ENCODE measurements at regions not wholly inside any gene's neighbourhood (a gene's known extent, or its start where the extent isn't known, plus 50 kb on each side); places are given as distances from the start of the nearest gene placed in this dataset.
A peak's percentile ranks its signal among the peaks of the same experiment; 100 is the strongest.

GRCh38 chr1:173409613-173410012 lies 67.5 kb upstream of the PRDX6 start (continued):
- TF ChIP-seq, protein P1, sequence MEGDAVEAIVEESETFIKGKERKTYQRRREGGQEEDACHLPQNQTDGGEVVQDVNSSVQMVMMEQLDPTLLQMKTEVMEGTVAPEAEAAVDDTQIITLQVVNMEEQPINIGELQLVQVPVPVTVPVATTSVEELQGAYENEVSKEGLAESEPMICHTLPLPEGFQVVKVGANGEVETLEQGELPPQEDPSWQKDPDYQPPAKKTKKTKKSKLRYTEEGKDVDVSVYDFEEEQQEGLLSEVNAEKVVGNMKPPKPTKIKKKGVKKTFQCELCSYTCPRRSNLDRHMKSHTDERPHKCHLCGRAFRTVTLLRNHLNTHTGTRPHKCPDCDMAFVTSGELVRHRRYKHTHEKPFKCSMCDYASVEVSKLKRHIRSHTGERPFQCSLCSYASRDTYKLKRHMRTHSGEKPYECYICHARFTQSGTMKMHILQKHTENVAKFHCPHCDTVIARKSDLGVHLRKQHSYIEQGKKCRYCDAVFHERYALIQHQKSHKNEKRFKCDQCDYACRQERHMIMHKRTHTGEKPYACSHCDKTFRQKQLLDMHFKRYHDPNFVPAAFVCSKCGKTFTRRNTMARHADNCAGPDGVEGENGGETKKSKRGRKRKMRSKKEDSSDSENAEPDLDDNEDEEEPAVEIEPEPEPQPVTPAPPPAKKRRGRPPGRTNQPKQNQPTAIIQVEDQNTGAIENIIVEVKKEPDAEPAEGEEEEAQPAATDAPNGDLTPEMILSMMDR (IDR thresholded peaks at IDR 0.05 in 2 of 3, conservative IDR thresholded peaks at IDR 0.05 in 1 of 3; ENCODE audit: control insufficient read depth in 2 of 3, extremely low read depth in 1 of 3, insufficient read depth in 1 of 3, low read depth in 3 of 3, low read length in 3 of 3) = no peak
- peak in 1 of 2 experiments; percentile 29; a peak in 1 of 4 replicates for TF ChIP-seq EP300 (IDR thresholded peaks at IDR 0.05; ENCODE audit: borderline replicate concordance in 1 of 2, control insufficient read depth in 1 of 2, low read depth in 2 of 2, low read length in 2 of 2)
- TF ChIP-seq, protein P2, sequence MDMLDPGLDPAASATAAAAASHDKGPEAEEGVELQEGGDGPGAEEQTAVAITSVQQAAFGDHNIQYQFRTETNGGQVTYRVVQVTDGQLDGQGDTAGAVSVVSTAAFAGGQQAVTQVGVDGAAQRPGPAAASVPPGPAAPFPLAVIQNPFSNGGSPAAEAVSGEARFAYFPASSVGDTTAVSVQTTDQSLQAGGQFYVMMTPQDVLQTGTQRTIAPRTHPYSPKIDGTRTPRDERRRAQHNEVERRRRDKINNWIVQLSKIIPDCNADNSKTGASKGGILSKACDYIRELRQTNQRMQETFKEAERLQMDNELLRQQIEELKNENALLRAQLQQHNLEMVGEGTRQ (IDR thresholded peaks at IDR 0.05; ENCODE audit: borderline replicate concordance, low read depth, low read length) = no peak
- TF ChIP-seq POU2F2 (IDR thresholded peaks at IDR 0.05; ENCODE audit: borderline replicate concordance, low read depth, low read length) = peak; percentile 74; the same call in 1 of the 3 replicates
- peak; percentile 28 to 33; a peak in 2 of 4 replicates for TF ChIP-seq BHLHE40 (IDR thresholded peaks at IDR 0.05; ENCODE audit: borderline replicate concordance in 1 of 2, low read depth in 2 of 2, low read length in 1 of 2)
- 0 out of 2 replicates have a peak, but pooled peaks have one; percentile 1 for TF ChIP-seq CBFB (IDR thresholded peaks at IDR 0.05; ENCODE audit: low read depth)

GRCh38 chr1:173410133-173410793 lies 66.9 kb upstream of the PRDX6 start:
- in situ Hi-C loops (cut with MboI) (loop anchor here (5.0 kb wide), 4 partner anchors 78 to 663 kb away; no protein-coding TSS in a partner anchor), intact Hi-C loops (cut with micrococcal nuclease; ENCODE audit: unreplicated experiment) (loop anchor here (2.0 kb wide), 3 partner anchors 55 to 197 kb away; no protein-coding TSS in a partner anchor)
- ATAC-seq = peak; percentile 9
- Histone ChIP-seq H3K4me1 (ENCODE audit: control insufficient read depth, insufficient read depth, low read length) (peaks cover 65% of the 10 kb centered on the region), H3K36me3 (ENCODE audit: control insufficient read depth in 2 of 2, insufficient read depth in 2 of 2, low read length in 1 of 2) (no peaks in the 10 kb centered on the region), H3K4me2 (ENCODE audit: control insufficient read depth, insufficient read depth) (peak overlapping the region; percentile 96), H3K79me2 (ENCODE audit: control insufficient read depth, insufficient read depth, low read length) (no peaks in the 10 kb centered on the region; the same call in none of the 2 replicates), H3K27me3 (replicated peaks in 1 of 2; ENCODE audit: control insufficient read depth in 2 of 2, insufficient read depth in 2 of 2, low read length in 1 of 2) (no peaks in the 10 kb centered on the region), H3K9me3 (replicated peaks; ENCODE audit: control insufficient read depth, insufficient read depth, low read length) (no peaks in the 10 kb centered on the region; the same call in 2 of the 3 replicates), H4K20me1 (ENCODE audit: control insufficient read depth, insufficient read depth) (no peaks in the 10 kb centered on the region), H2AFZ (ENCODE audit: control insufficient read depth, low read depth, low read length) (peak overlapping the region; percentile 65), H3K9ac (ENCODE audit: control insufficient read depth, insufficient read depth, low read length) (peak overlapping the region; percentile 52), H3K4me3 (no peak overlapping the region), H3K27ac (ENCODE audit: control insufficient read depth, insufficient read depth) (peak overlapping the region; percentile 98)
- DNase-seq (ENCODE audit: low read depth, low spot score) = no peak
- no peak for FAIRE-seq
- ChIA-PET RAD21 (ENCODE audit: unreplicated experiment) (interaction anchor here (1.0 to 5.4 kb wide), 11 partner anchors 8 to 459 kb away, joined by 3 to 36 read pairs (median 6); partner anchors contain the start of genes GAS5, TNFSF4 and ZBTB37), SMC1A (ENCODE audit: uncharacterized antibody, unreplicated experiment) (interaction anchor here (0.9 to 17.9 kb wide), 17 partner anchors 8 to 665 kb away, joined by 3 to 348 read pairs (median 3); partner anchors contain the start of gene TNFSF4), POLR2A (interaction anchor here (0.7 to 2.1 kb wide), 4 partner anchors 112 to 459 kb away, joined by 3 to 5 read pairs (median 3); no protein-coding TSS in a partner anchor), CTCF (interaction anchor here (0.7 to 4.7 kb wide), 10 partner anchors 11 to 584 kb away, joined by 3 to 34 read pairs (median 5); no protein-coding TSS in a partner anchor)
- TSS peak; percentile 19 for BruUV-seq (replicated peaks)
- 41% methylated on average over 4 of the region's 4 CpGs for WGBS (ENCODE audit: insufficient coverage, insufficient replicate concordance, low lambda C conversion rate, missing lambda C conversion rate)
- TF ChIP-seq, protein P3, sequence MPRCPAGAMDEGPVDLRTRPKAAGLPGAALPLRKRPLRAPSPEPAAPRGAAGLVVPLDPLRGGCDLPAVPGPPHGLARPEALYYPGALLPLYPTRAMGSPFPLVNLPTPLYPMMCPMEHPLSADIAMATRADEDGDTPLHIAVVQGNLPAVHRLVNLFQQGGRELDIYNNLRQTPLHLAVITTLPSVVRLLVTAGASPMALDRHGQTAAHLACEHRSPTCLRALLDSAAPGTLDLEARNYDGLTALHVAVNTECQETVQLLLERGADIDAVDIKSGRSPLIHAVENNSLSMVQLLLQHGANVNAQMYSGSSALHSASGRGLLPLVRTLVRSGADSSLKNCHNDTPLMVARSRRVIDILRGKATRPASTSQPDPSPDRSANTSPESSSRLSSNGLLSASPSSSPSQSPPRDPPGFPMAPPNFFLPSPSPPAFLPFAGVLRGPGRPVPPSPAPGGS (IDR thresholded peaks at IDR 0.05; ENCODE audit: borderline replicate concordance, insufficient read depth, low read depth, low read length, poor library complexity, severe bottlenecking) = no peak
- no peak for TF ChIP-seq TAF1 (IDR thresholded peaks at IDR 0.05; ENCODE audit: borderline replicate concordance, low read depth, low read length)
- no peak for TF ChIP-seq HCFC1 (IDR thresholded peaks at IDR 0.05; ENCODE audit: low read length)
- no peak for TF ChIP-seq MTA3 (IDR thresholded peaks at IDR 0.05; ENCODE audit: borderline replicate concordance, low read length)
- no peak for TF ChIP-seq ATF2 (IDR thresholded peaks at IDR 0.05; ENCODE audit: low read length)
- TF ChIP-seq NRF1 (conservative IDR thresholded peaks at IDR 0.05; ENCODE audit: low read depth, low read length) = no peak
- peak; percentile 30; the same call in 1 of the 2 replicates for TF ChIP-seq ATF7 (IDR thresholded peaks at IDR 0.05; ENCODE audit: low read depth)
- no peak for TF ChIP-seq EZH2 (IDR thresholded peaks at IDR 0.05; ENCODE audit: borderline replicate concordance, control insufficient read depth, low read depth, low read length)

All from GM12878 (cell line).